H1 (cell line): ENCODE measurements at regions not wholly inside any gene's neighbourhood (a gene's known extent, or its start where the extent isn't known, plus 50 kb on each side); places are given as distances from the start of the nearest gene placed in this dataset.

Experiments used
- CTCF ChIA-PET: fragments of 300-600 bp; sonication (Branson Sonifier 250); formaldehyde crosslinking; loops from one replicate; lab custom pipeline; 2021; ENCODE audit not compliant: partially characterized antibody; lab: Charles Lee
- POLR2A ChIA-PET: fragments of 300-600 bp; sonication (Branson Sonifier 250); formaldehyde crosslinking; loops from one replicate; lab custom pipeline; 2021; ENCODE audit warnings: inconsistent platforms; ENCODE audit not compliant: partially characterized antibody; lab: Charles Lee
- DNase-seq, 2 experiments: peaks; one replicate each; pipeline versions ENCODE4 v3.0.0 to v3.0.0-alpha.2; 2010 to 2022; ENCODE audit warnings: low spot score in 2 of 2, low read depth in 1 of 2, mixed read lengths in 1 of 2
- FAIRE-seq: peaks from 2 replicates; lab custom pipeline; 2011; peaks lifted over from hg19 to GRCh38; lab: Jason Lieb, UNC
- H2AFZ ChIP-seq: 2 replicates; pipeline ENCODE4 v1.8.1; 2012; ENCODE audit warnings: low read length, inconsistent platforms
- H2AK5ac ChIP-seq: 2 replicates; pipeline ENCODE4 v1.6.1; 2013; ENCODE audit warnings: low read depth, low read length
- H2BK120ac ChIP-seq: replicated peaks from 2 replicates; pipeline ENCODE3; 2013; ENCODE audit warnings: low read depth, low read length, inconsistent platforms
- H2BK12ac ChIP-seq: 2 replicates; pipeline ENCODE4 v1.6.1; 2013; ENCODE audit warnings: low read depth, low read length
- H2BK15ac ChIP-seq: 2 replicates; pipeline ENCODE4 v1.6.1; 2013; ENCODE audit warnings: low read length
- H2BK20ac ChIP-seq: 2 replicates; pipeline ENCODE4 v1.6.1; 2013; ENCODE audit warnings: low read length
- H2BK5ac ChIP-seq: 2 replicates; pipeline ENCODE4 v1.6.1; 2013; ENCODE audit warnings: low read depth, low read length
- H3K14ac ChIP-seq: 2 replicates; pipeline ENCODE4 v1.6.1; 2013; ENCODE audit warnings: inconsistent platforms; ENCODE audit not compliant: insufficient read length
- H3K18ac ChIP-seq: 2 replicates; pipeline ENCODE4 v1.6.1; 2013; ENCODE audit warnings: low read length; ENCODE audit errors: extremely low read depth
- H3K23ac ChIP-seq: 2 replicates; pipeline ENCODE4 v1.6.1; 2013; ENCODE audit warnings: inconsistent platforms; ENCODE audit not compliant: insufficient read length
- H3K23me2 ChIP-seq: 2 replicates; pipeline ENCODE4 v1.6.1; 2013; ENCODE audit warnings: low read depth, low read length
- H3K27ac ChIP-seq: 2 replicates; pipeline ENCODE4 v1.6.1; 2011; ENCODE audit warnings: low read depth, low read length, inconsistent platforms
- H3K27me3 ChIP-seq, 4 experiments: replicated peaks in 1 of 4; 1 replicate in 1 of 4; 2 replicates in 3 of 4; pipeline versions ENCODE4 v1.6.1 to v1.8.1; 2011 to 2013; ENCODE audit warnings: low read length in 3 of 4, mild to moderate bottlenecking in 3 of 4, inconsistent platforms in 2 of 4, mixed read lengths in 2 of 4, moderate library complexity in 1 of 4; ENCODE audit not compliant: control insufficient read depth in 3 of 4, insufficient read depth in 3 of 4; ENCODE audit errors: extremely low read depth in 1 of 4
- H3K36me3 ChIP-seq, 4 experiments: 2 replicates each; pipeline versions ENCODE4 v1.6.1 to v1.8.1; 2011 to 2013; ENCODE audit warnings: mild to moderate bottlenecking in 4 of 4, low read length in 3 of 4, moderate library complexity in 2 of 4, control low read depth in 1 of 4, inconsistent platforms in 1 of 4; ENCODE audit not compliant: insufficient read depth in 4 of 4, control insufficient read depth in 2 of 4
- H3K4ac ChIP-seq: replicated peaks from 2 replicates; pipeline ENCODE3; 2013; ENCODE audit warnings: low read length, low read depth, mixed read lengths, inconsistent platforms; ENCODE audit not compliant: insufficient read length
- H3K4me1 ChIP-seq, 4 experiments: replicated peaks in 1 of 4; 1 replicate in 1 of 4; 2 replicates in 3 of 4; pipeline versions ENCODE4 v1.6.1 to v1.8.1; 2011 to 2013; ENCODE audit warnings: low read length in 3 of 4, inconsistent platforms in 2 of 4, mixed read lengths in 1 of 4; ENCODE audit not compliant: insufficient read depth in 4 of 4, control insufficient read depth in 3 of 4
- H3K4me2 ChIP-seq, 2 experiments: 2 replicates each; pipeline versions ENCODE4 v1.6.1 to v1.8.1; 2011 to 2013; ENCODE audit warnings: low read depth in 2 of 2, low read length in 2 of 2, control low read depth in 1 of 2, inconsistent platforms in 1 of 2, mild to moderate bottlenecking in 1 of 2; ENCODE audit not compliant: insufficient read depth in 1 of 2
- H3K4me3 ChIP-seq, 4 experiments: fragments of 200-600, 300-600 bp in 1 of 4; sonication (generic), shearing (Covaris generic), sonication (Bioruptor Twin) in 1 of 4; 2 replicates each; pipeline versions ENCODE4 v1.5.1 to v1.8.1; 2011 to 2016; ENCODE audit warnings: low read length in 4 of 4, low read depth in 3 of 4, control low read depth in 2 of 4, inconsistent platforms in 2 of 4, mild to moderate bottlenecking in 2 of 4, mixed read lengths in 1 of 4, moderate library complexity in 1 of 4; ENCODE audit not compliant: insufficient read depth in 2 of 4; ENCODE audit errors: extremely low read depth in 1 of 4
- H3K56ac ChIP-seq: replicated peaks from 2 replicates; pipeline ENCODE3; 2013; ENCODE audit warnings: low read depth, mild to moderate bottlenecking, mixed read lengths, low read length, inconsistent platforms; ENCODE audit not compliant: insufficient read length
- H3K79me1 ChIP-seq: 2 replicates; pipeline ENCODE4 v1.6.1; 2013; ENCODE audit warnings: low read depth, low read length, control low read depth
- H3K79me2 ChIP-seq, 2 experiments: 2 replicates each; pipeline versions ENCODE4 v1.6.1 to v1.8.1; 2012 to 2013; ENCODE audit warnings: low read length in 2 of 2, mild to moderate bottlenecking in 2 of 2, inconsistent platforms in 1 of 2; ENCODE audit not compliant: insufficient read depth in 2 of 2, control insufficient read depth in 1 of 2
- H3K9ac ChIP-seq, 4 experiments: replicated peaks in 1 of 4; 1 replicate in 1 of 4; 2 replicates in 3 of 4; pipeline versions ENCODE4 v1.6.1 to v1.8.1; 2011 to 2013; ENCODE audit warnings: low read depth in 3 of 4, low read length in 3 of 4, control low read depth in 2 of 4, mild to moderate bottlenecking in 2 of 4, moderate library complexity in 2 of 4, inconsistent platforms in 1 of 4; ENCODE audit errors: extremely low read depth in 1 of 4
- H3K9me3 ChIP-seq, 2 experiments: 2 replicates each; pipeline versions ENCODE4 v1.6.1 to v1.8.1; 2012 to 2013; ENCODE audit warnings: mild to moderate bottlenecking in 2 of 2, moderate library complexity in 2 of 2, control low read depth in 1 of 2, inconsistent platforms in 1 of 2, low read depth in 1 of 2, low read length in 1 of 2, mixed read lengths in 1 of 2; ENCODE audit not compliant: insufficient read depth in 2 of 2
- H4K20me1 ChIP-seq, 2 experiments: replicated peaks in 1 of 2; 2 replicates each; pipeline versions ENCODE3 to v1.8.1; 2011 to 2013; ENCODE audit warnings: inconsistent platforms in 2 of 2, low read length in 2 of 2, mild to moderate bottlenecking in 1 of 2; ENCODE audit not compliant: insufficient read depth in 2 of 2, control insufficient read depth in 1 of 2
- H4K5ac ChIP-seq: 2 replicates; pipeline ENCODE4 v1.6.1; 2013; ENCODE audit warnings: low read length, low read depth, mixed read lengths, inconsistent platforms; ENCODE audit not compliant: insufficient read length
- H4K8ac ChIP-seq: 2 replicates; pipeline ENCODE4 v1.8.0; 2013; ENCODE audit warnings: mild to moderate bottlenecking, moderate library complexity, low read length, inconsistent platforms; ENCODE audit not compliant: insufficient read depth; ENCODE audit errors: extremely low read depth
- H4K91ac ChIP-seq: replicated peaks from 2 replicates; pipeline ENCODE3; 2013; ENCODE audit warnings: low read length, mixed read lengths, inconsistent platforms; ENCODE audit not compliant: insufficient read length
- ASH2L ChIP-seq: fragments of 200-600, 300-600 bp; sonication (generic); IDR thresholded peaks from one replicate; pipeline ENCODE4 v1.7.1; 2017; ENCODE audit warnings: low read length
- BCL11A ChIP-seq, 2 experiments: IDR thresholded peaks; one replicate each; pipeline ENCODE4 v1.6.1; 2011; ENCODE audit warnings: low read depth in 2 of 2, low read length in 2 of 2, mild to moderate bottlenecking in 2 of 2
- CHD1 ChIP-seq: IDR thresholded peaks from 2 replicates; pipeline ENCODE4 v1.6.1; 2012; ENCODE audit warnings: low read depth, low read length, improper control_type of control experiment
- GABPA ChIP-seq: IDR thresholded peaks from 2 replicates; pipeline ENCODE4 v1.6.1; 2011; ENCODE audit warnings: mild to moderate bottlenecking, low read length, moderate library complexity, borderline replicate concordance; ENCODE audit not compliant: insufficient read depth
- PHF8 ChIP-seq: fragments of 200-600 bp; sonication (generic); conservative IDR thresholded peaks from 2 replicates; pipeline ENCODE4 v1.7.1; 2012; ENCODE audit warnings: low read depth, mild to moderate bottlenecking, inconsistent platforms, low read length, moderate library complexity
- POLR2AphosphoS5 ChIP-seq: IDR thresholded peaks from 2 replicates; pipeline ENCODE4 v1.6.1; 2011; ENCODE audit warnings: low read depth, low read length
- POU5F1 ChIP-seq: IDR thresholded peaks from 2 replicates; pipeline ENCODE4 v1.6.1; 2011; ENCODE audit warnings: low read depth, mild to moderate bottlenecking, low read length, moderate library complexity
- RBBP5 ChIP-seq: IDR thresholded peaks from 2 replicates; pipeline ENCODE4 v1.7.1; 2012; ENCODE audit warnings: low read depth, mild to moderate bottlenecking, inconsistent platforms, low read length, moderate library complexity, borderline replicate concordance
- SIX5 ChIP-seq: IDR thresholded peaks from 2 replicates; pipeline ENCODE4 v1.6.1; 2011; ENCODE audit warnings: mild to moderate bottlenecking, low read depth, low read length
- SP2 ChIP-seq: IDR thresholded peaks from 2 replicates; pipeline ENCODE4 v1.6.1; 2012; ENCODE audit warnings: mild to moderate bottlenecking, low read length, inconsistent platforms
- WGBS, 2 experiments: shearing (Covaris generic) in 1 of 2; methylation state at CpG; one replicate each; pipeline versions ENCODE4 v1.1.6 to v1.1.7; 2013 to 2015; ENCODE audit warnings: low lambda C conversion rate in 2 of 2, mixed read lengths in 2 of 2, inconsistent platforms in 1 of 2, low coverage in 1 of 2, missing lambda C conversion rate in 1 of 2; ENCODE audit not compliant: insufficient replicate concordance in 2 of 2, insufficient coverage in 1 of 2, insufficient read length in 1 of 2; ENCODE audit errors: extremely low coverage in 1 of 2, missing lambda C conversion rate in 1 of 2; 5-methylcytosine and 5-hydroxymethylcytosine counted together
- TF ChIP-seq, protein P1 (sequence below): IDR thresholded peaks from 2 replicates; pipeline ENCODE4 v1.6.1; 2012; ENCODE audit warnings: low read length, inconsistent platforms

DNA sequence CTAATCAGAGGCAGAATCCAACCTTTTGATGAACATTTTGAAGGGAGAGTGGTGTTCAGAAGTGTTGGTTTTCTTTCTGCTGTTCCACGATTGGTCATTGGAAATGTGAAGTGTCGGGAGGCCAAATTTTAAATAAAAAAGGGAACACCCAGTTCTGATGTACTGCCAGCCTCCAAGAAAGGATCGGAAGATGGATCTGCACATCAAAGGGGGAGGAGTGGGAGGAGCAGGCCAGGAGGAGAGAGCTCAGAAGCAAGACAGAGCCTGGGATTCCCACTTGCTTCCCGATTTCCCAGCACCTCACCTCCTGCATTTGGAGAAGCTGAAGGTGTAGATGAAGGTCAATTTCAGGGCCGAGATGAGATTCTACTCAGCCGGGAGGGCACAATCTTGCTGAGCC, 55.9 kb upstream of the NAA20 start:
- no peaks in the 10 kb centered on the region for H3K79me1 ChIP-seq
- no peak overlapping the region for H3K9ac ChIP-seq
- no peaks in the 10 kb centered on the region for H3K79me2 ChIP-seq
- H2BK15ac ChIP-seq = no peak overlapping the region
- no peak overlapping the region for H2BK12ac ChIP-seq
- no peak overlapping the region for H3K14ac ChIP-seq
- POLR2A ChIA-PET = interaction anchor here (1.4 kb wide), 1 partner anchor 9 kb away, joined by 3 read pairs; no protein-coding TSS in a partner anchor
- H2BK20ac ChIP-seq = no peak overlapping the region
- H4K5ac ChIP-seq = no peak overlapping the region
- DNase-seq = no peak
- H3K23me2 ChIP-seq = no peaks in the 10 kb centered on the region
- peaks cover 3 to 10% (median 7%) of the 10 kb centered on the region in 4 experiments; a peak in 5 of 7 replicates for H3K4me1 ChIP-seq
- no peak for FAIRE-seq
- no peaks in the 10 kb centered on the region for H3K27me3 ChIP-seq
- H3K23ac ChIP-seq = no peak overlapping the region
- H3K4ac ChIP-seq = no peak overlapping the region
- no peak overlapping the region for H2BK120ac ChIP-seq
- H3K27ac ChIP-seq = no peak overlapping the region
- no peak overlapping the region for H2BK5ac ChIP-seq
- WGBS, 2 experiments = 66% methylated on average over 6 of the region's 6 CpGs; no CpG with 5 or more reads in 1 of the 2 experiments
- H3K18ac ChIP-seq = no peak overlapping the region
- H4K8ac ChIP-seq = no peak overlapping the region
- H3K9me3 ChIP-seq = no peaks in the 10 kb centered on the region
- 0 out of 2 replicates have a peak overlapping the region, but pooled peaks have one; percentile 22 for H2AFZ ChIP-seq
- no peak overlapping the region for H2AK5ac ChIP-seq
- no peak overlapping the region for H3K56ac ChIP-seq
- TF ChIP-seq POLR2AphosphoS5 (no peak), RBBP5 (no peak), PHF8 (no peak), CHD1 (no peak), SP2 (no peak), BCL11A (IDR thresholded peaks at IDR 0.05; ENCODE audit: low read depth in 2 of 2, low read length in 2 of 2) (no peak), SIX5 (no peak), GABPA (no peak), POU5F1 (no peak), ASH2L (no peak)
- TF ChIP-seq, protein P1, sequence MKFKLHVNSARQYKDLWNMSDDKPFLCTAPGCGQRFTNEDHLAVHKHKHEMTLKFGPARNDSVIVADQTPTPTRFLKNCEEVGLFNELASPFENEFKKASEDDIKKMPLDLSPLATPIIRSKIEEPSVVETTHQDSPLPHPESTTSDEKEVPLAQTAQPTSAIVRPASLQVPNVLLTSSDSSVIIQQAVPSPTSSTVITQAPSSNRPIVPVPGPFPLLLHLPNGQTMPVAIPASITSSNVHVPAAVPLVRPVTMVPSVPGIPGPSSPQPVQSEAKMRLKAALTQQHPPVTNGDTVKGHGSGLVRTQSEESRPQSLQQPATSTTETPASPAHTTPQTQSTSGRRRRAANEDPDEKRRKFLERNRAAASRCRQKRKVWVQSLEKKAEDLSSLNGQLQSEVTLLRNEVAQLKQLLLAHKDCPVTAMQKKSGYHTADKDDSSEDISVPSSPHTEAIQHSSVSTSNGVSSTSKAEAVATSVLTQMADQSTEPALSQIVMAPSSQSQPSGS = no peak
- TF ChIP-seq, all 59 proteins: peak for 0
- no peaks in the 10 kb centered on the region for H4K20me1 ChIP-seq
- CTCF ChIA-PET = interaction anchor here (1.0 to 1.2 kb wide), 3 partner anchors 33 to 176 kb away, joined by 3 read pairs; no protein-coding TSS in a partner anchor
- no peaks in the 10 kb centered on the region for H3K36me3 ChIP-seq
- no peak overlapping the region; a peak in 1 of 4 replicates for H3K4me2 ChIP-seq
- H3K4me3 ChIP-seq = no peak overlapping the region
- no peak overlapping the region for H4K91ac ChIP-seq
